Prostate gland (tissue), 2 donors: ENCODE measurements at regions not wholly inside any gene's neighbourhood (a gene's known extent, or its start where the extent isn't known, plus 50 kb on each side); places are given as distances from the start of the nearest gene placed in this dataset.

ENCODE experiments used
- CTCF ChIP-seq, 4 experiments: fragments of 200-600 bp in 2 of 4; fragments of 450-650 bp in 2 of 4; sonication (generic) in 2 of 4; IDR thresholded peaks; 1 replicate in 3 of 4; 2 replicates in 1 of 4; pipeline ENCODE4 v1.5.1; 2016 to 2019; ENCODE audit warnings: antibody characterized with exemption in 4 of 4, mild to moderate bottlenecking in 2 of 4, moderate library complexity in 2 of 4
- POLR2AphosphoS5 ChIP-seq: sonication (generic); formaldehyde crosslinking; IDR thresholded peaks from one replicate; pipeline ENCODE4 v1.6.1; 2017; ENCODE audit warnings: antibody characterized with exemption

GRCh38 chr15:47158573-47158972 is 558.7 kb upstream of the SEMA6D start:
- no peak for TF ChIP-seq CTCF (IDR thresholded peaks at IDR 0.05)
- no peak for TF ChIP-seq POLR2AphosphoS5
